ENCODE measurements at regions not wholly inside any gene's neighbourhood (a gene's known extent, or its start where the extent isn't known, plus 50 kb on each side); places are given as distances from the start of the nearest gene placed in this dataset.

GRCh38 chr10:57482259-57482658 lies 785.4 kb downstream of the IPMK start:
- no peak for TF ChIP-seq CTCF (IDR thresholded peaks at IDR 0.05)
- no peak for DNase-seq (ENCODE audit: low spot score)
- no peak overlapping the region for H3K4me3 ChIP-seq
- H3K27ac ChIP-seq: no peak overlapping the region

- DNase-seq (ENCODE audit: low spot score): no peak
- H3K27ac ChIP-seq: no peak overlapping the region
- H3K4me3 ChIP-seq: no peak overlapping the region
- no peak for TF ChIP-seq CTCF (IDR thresholded peaks at IDR 0.05)
Measured at GRCh38 chr10:57472823-57473619, 794.7 kb downstream of the IPMK start.

GRCh38 chr10:57468894-57469432 lies 798.7 kb downstream of the IPMK start:
- Histone ChIP-seq H3K4me3 (no peak overlapping the region), H3K27ac (no peak overlapping the region)
- TF ChIP-seq CTCF (IDR thresholded peaks at IDR 0.05): no peak
- no peak for DNase-seq (ENCODE audit: low spot score)

GRCh38 chr10:57465155-57465554 lies 802.5 kb downstream of the IPMK start:
- no peak for TF ChIP-seq CTCF (IDR thresholded peaks at IDR 0.05)

GRCh38 chr10:57460540-57460939 lies 807.2 kb downstream of the IPMK start:
- H3K4me3 ChIP-seq: no peak overlapping the region

More at GRCh38 chr10:57465155-57465554, 802.5 kb downstream of the IPMK start:
- H3K27ac ChIP-seq: no peak overlapping the region
- H3K4me3 ChIP-seq: no peak overlapping the region
- DNase-seq (ENCODE audit: low spot score): no peak

GRCh38 chr10:57457972-57458512 lies 809.7 kb downstream of the IPMK start:
- Histone ChIP-seq H3K27ac (no peak overlapping the region), H3K4me3 (no peak overlapping the region)
- no peak for TF ChIP-seq CTCF (IDR thresholded peaks at IDR 0.05)
- no peak for DNase-seq (ENCODE audit: low spot score)

More at GRCh38 chr10:57460540-57460939, 807.2 kb downstream of the IPMK start:
- no peak for DNase-seq (ENCODE audit: low spot score)
- no peak for TF ChIP-seq CTCF (IDR thresholded peaks at IDR 0.05)
- no peak overlapping the region for H3K27ac ChIP-seq

- Histone ChIP-seq H3K4me3 (no peak overlapping the region), H3K27ac (no peak overlapping the region)
- no peak for DNase-seq (ENCODE audit: low spot score)
- TF ChIP-seq CTCF (IDR thresholded peaks at IDR 0.05): no peak
Measured at GRCh38 chr10:57430376-57430775, 837.3 kb downstream of the IPMK start.

Data from coronary artery (tissue), 2 donors.